Adipocyte (in vitro differentiated cells): ENCODE measurements at regions not wholly inside any gene's neighbourhood (a gene's known extent, or its start where the extent isn't known, plus 50 kb on each side); places are given as distances from the start of the nearest gene placed in this dataset.
"Not testable (repeated sequence)": the region's sequence is repeated elsewhere in the genome, so short reads cannot be mapped to it uniquely, and the experiment has no call there.

Experiments
- DNase-seq: peaks from one replicate; pipeline ENCODE4 v3.0.0-alpha.2; 2015; ENCODE audit warnings: low read depth
- H3K27me3 ChIP-seq: replicated peaks from 2 replicates; pipeline ENCODE4 v1.7.0; 2013; ENCODE audit warnings: mild to moderate bottlenecking, low read length, moderate library complexity; ENCODE audit not compliant: control insufficient read depth, insufficient read depth
- H3K36me3 ChIP-seq: 2 replicates; pipeline ENCODE4 v1.7.0; 2013; ENCODE audit warnings: low read length, mild to moderate bottlenecking, moderate library complexity; ENCODE audit not compliant: control insufficient read depth, insufficient read depth, severe bottlenecking
- H3K4me1 ChIP-seq: 2 replicates; pipeline ENCODE4 v1.7.0; 2013; ENCODE audit warnings: mild to moderate bottlenecking, low read length, moderate library complexity; ENCODE audit not compliant: control insufficient read depth, insufficient read depth
- H3K4me3 ChIP-seq: 2 replicates; pipeline ENCODE4 v1.7.0; 2013; ENCODE audit warnings: mild to moderate bottlenecking, low read length, moderate library complexity
- H3K9ac ChIP-seq: 2 replicates; pipeline ENCODE4 v1.7.0; 2013; ENCODE audit warnings: mild to moderate bottlenecking, low read length, moderate library complexity
- H3K9me3 ChIP-seq: 2 replicates; pipeline ENCODE4 v1.7.0; 2013; ENCODE audit warnings: mild to moderate bottlenecking, low read length, moderate library complexity; ENCODE audit not compliant: control insufficient read depth

DNA sequence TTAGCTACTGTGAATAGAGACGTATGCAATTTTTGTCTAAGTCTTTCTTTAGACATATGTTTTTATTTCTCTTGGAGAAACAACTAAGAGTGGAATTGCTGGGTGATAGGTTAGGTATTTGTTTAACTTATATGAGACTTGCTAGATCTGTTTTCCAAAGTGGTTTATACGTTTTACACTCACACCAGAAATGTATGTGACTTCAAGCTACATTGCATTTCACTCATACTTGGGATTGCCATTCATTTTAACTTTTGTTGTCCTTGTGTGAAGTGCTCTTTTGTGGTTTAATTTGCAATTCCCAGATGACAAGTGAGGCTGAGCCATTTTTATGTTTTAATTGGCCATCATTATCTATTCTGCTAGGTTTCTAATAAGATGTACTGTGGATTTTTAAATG lies 817.2 kb downstream of the GLUD2 start:
- no peaks in the 10 kb centered on the region for H3K9me3 ChIP-seq
- no peaks in the 10 kb centered on the region for H3K36me3 ChIP-seq
- no peak overlapping the region for H3K4me3 ChIP-seq
- no peaks in the 10 kb centered on the region for H3K4me1 ChIP-seq
- H3K27me3 ChIP-seq, result peaks cover 3% of the 10 kb centered on the region
- DNase-seq, result no peak
- no peak overlapping the region for H3K9ac ChIP-seq

- Histone ChIP-seq H3K4me3 (no peak overlapping the region), H3K9ac (no peak overlapping the region), H3K36me3 (no peaks in the 10 kb centered on the region), H3K4me1 (no peaks in the 10 kb centered on the region), H3K9me3 (no peaks in the 10 kb centered on the region), H3K27me3 (no peaks in the 10 kb centered on the region)
- no peak for DNase-seq
Observed at GRCh38 chrX:121869876-121870477, 822.6 kb downstream of the GLUD2 start.

DNA sequence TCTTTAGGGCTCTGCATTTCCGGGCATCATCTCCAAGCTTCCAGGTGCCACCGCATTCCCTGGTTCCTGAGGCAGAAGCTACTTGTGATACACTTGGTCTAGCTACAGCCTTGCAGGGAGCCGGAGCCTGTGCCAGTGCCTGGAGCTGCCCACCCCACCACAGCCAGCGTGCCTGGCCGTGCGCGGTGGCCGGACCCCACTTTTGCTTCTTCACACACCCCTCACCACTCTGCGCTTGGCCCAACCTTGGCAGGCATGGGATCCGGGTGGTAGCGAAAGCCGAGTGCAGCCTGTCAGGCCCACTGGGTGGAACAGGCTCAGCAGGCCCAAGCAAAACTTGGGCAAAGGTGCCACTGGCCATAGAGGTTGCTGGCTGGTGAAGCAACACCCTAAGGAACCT lies 823.7 kb downstream of the GLUD2 start:
- Histone ChIP-seq H3K4me3 (no peak overlapping the region), H3K9ac (no peak overlapping the region)
- DNase-seq, result no peak

GRCh38 chrX:121876305-121876704 lies 828.9 kb downstream of the GLUD2 start:
- no peak overlapping the region for H3K9ac ChIP-seq
- peaks cover 11% of the 10 kb centered on the region for H3K4me1 ChIP-seq
- DNase-seq, result peak; percentile 76
- no peaks in the 10 kb centered on the region for H3K27me3 ChIP-seq
- no peak overlapping the region for H3K4me3 ChIP-seq
- no peaks in the 10 kb centered on the region for H3K9me3 ChIP-seq
- no peaks in the 10 kb centered on the region for H3K36me3 ChIP-seq

More for the DNA sequence above, 823.7 kb downstream of the GLUD2 start:
- peaks cover 6% of the 10 kb centered on the region for H3K4me1 ChIP-seq
- H3K27me3 ChIP-seq, result no peaks in the 10 kb centered on the region
- H3K9me3 ChIP-seq, result no peaks in the 10 kb centered on the region
- no peaks in the 10 kb centered on the region for H3K36me3 ChIP-seq

DNA sequence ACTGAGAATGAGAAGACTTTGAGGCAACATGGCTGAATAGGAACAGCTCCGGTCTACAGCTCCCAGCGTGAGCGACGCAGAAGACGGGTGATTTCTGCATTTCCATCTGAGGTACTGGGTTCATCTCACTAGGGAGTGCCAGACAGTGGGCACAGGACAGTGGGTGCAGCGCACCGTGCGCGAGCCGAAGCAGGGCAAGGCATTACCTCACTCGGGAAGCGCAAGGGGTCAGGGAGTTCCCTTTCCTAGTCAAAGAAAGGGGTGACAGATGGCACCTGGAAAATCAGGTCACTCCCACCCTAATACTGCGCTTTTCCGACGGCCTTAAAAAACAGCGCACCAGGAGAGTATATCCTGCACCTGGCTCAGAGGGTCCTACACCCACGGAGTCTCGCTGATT lies 829.9 kb downstream of the GLUD2 start:
- H3K36me3 ChIP-seq, DNase-seq, H3K9ac ChIP-seq: not testable (repeated sequence)

GRCh38 chrX:121886557-121886956 lies 839.1 kb downstream of the GLUD2 start:
- H3K9me3 ChIP-seq, result no peaks in the 10 kb centered on the region

More for the DNA sequence above, 829.9 kb downstream of the GLUD2 start:
- not testable (repeated sequence) for H3K9me3 ChIP-seq, H3K27me3 ChIP-seq, H3K4me3 ChIP-seq
- H3K4me1 ChIP-seq, result peaks cover 11% of the 10 kb centered on the region

GRCh38 chrX:121894756-121895155 lies 847.3 kb downstream of the GLUD2 start:
- no peaks in the 10 kb centered on the region for H3K36me3 ChIP-seq
- H3K4me1 ChIP-seq, result no peaks in the 10 kb centered on the region
- no peaks in the 10 kb centered on the region for H3K27me3 ChIP-seq

More at GRCh38 chrX:121886557-121886956, 839.1 kb downstream of the GLUD2 start:
- no peak overlapping the region for H3K4me3 ChIP-seq
- peak; percentile 31 for DNase-seq
- no peak overlapping the region for H3K9ac ChIP-seq
- H3K4me1 ChIP-seq, result no peaks in the 10 kb centered on the region
- H3K27me3 ChIP-seq, result no peaks in the 10 kb centered on the region
- H3K36me3 ChIP-seq, result no peaks in the 10 kb centered on the region

GRCh38 chrX:121902463-121902862 lies 855.1 kb downstream of the GLUD2 start:
- no peaks in the 10 kb centered on the region for H3K27me3 ChIP-seq
- no peak overlapping the region for H3K4me3 ChIP-seq
- no peaks in the 10 kb centered on the region for H3K9me3 ChIP-seq
- H3K36me3 ChIP-seq, result no peaks in the 10 kb centered on the region
- DNase-seq, result no peak
- no peak overlapping the region for H3K9ac ChIP-seq
- no peaks in the 10 kb centered on the region for H3K4me1 ChIP-seq

More at GRCh38 chrX:121894756-121895155, 847.3 kb downstream of the GLUD2 start:
- Histone ChIP-seq H3K9ac (no peak overlapping the region), H3K9me3 (no peaks in the 10 kb centered on the region), H3K4me3 (no peak overlapping the region)
- no peak for DNase-seq

DNA sequence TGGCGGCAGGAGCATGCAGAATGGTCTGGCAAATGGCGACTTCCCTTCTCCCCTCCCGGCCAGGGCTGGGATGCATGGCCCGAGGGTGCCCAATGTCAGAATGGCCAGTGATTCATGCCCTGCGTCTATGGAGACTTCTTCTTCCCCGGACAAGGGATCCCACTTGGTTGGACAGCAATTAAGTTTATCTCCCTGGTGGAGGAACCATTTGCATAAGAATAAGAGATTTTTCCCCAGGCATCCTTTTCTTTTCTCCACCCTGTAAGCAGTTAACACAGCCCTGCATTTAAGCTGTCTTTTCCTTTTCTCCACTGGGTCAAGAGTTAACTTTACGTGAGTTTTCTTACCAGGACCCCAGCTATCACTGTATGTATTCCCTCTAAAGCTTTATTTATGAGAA lies 856.6 kb downstream of the GLUD2 start:
- no peaks in the 10 kb centered on the region for H3K9me3 ChIP-seq
- no peaks in the 10 kb centered on the region for H3K36me3 ChIP-seq
- H3K27me3 ChIP-seq, result no peaks in the 10 kb centered on the region
- no peaks in the 10 kb centered on the region for H3K4me1 ChIP-seq
- no peak overlapping the region for H3K9ac ChIP-seq
- no peak overlapping the region for H3K4me3 ChIP-seq
- no peak for DNase-seq

GRCh38 chrX:121921258-121921657 lies 873.8 kb downstream of the GLUD2 start:
- H3K36me3 ChIP-seq, result no peaks in the 10 kb centered on the region

DNA sequence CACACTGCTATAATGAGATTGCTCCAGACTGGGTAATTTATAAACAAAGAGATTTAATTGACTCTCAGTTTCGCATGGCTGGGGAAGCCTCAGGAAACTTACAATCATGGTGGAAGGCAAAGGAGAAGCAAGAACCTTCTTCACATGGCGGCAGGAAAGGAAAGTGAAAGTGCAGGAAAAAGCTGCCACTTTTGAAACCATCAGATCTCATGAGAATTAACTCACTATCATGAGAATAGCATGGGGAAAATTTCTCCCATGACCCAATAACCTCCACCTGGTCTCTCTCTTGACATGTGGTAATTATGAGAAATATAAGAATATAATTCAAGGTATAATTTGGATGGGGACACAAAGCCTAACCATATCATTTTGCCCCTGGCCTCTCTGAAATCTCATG lies 884.2 kb downstream of the GLUD2 start:
- no peak for DNase-seq
- Histone ChIP-seq H3K9ac (no peak overlapping the region), H3K9me3 (no peaks in the 10 kb centered on the region), H3K4me3 (no peak overlapping the region), H3K36me3 (no peaks in the 10 kb centered on the region), H3K4me1 (no peaks in the 10 kb centered on the region), H3K27me3 (no peaks in the 10 kb centered on the region)

More at GRCh38 chrX:121921258-121921657, 873.8 kb downstream of the GLUD2 start:
- Histone ChIP-seq H3K4me1 (no peaks in the 10 kb centered on the region), H3K27me3 (no peaks in the 10 kb centered on the region), H3K9me3 (peaks cover 16% of the 10 kb centered on the region), H3K9ac (no peak overlapping the region), H3K4me3 (no peak overlapping the region)
- no peak for DNase-seq

- H3K4me1 ChIP-seq, result no peaks in the 10 kb centered on the region
- no peaks in the 10 kb centered on the region for H3K36me3 ChIP-seq
- H3K9me3 ChIP-seq, result no peaks in the 10 kb centered on the region
- no peaks in the 10 kb centered on the region for H3K27me3 ChIP-seq
- no peak overlapping the region for H3K4me3 ChIP-seq
- no peak overlapping the region for H3K9ac ChIP-seq
- no peak for DNase-seq
Observed at GRCh38 chrX:121932688-121933087, 885.3 kb downstream of the GLUD2 start.
